ENCODE measurements at regions not wholly inside any gene's neighbourhood (a gene's known extent, or its start where the extent isn't known, plus 50 kb on each side); places are given as distances from the start of the nearest gene placed in this dataset.

DNA sequence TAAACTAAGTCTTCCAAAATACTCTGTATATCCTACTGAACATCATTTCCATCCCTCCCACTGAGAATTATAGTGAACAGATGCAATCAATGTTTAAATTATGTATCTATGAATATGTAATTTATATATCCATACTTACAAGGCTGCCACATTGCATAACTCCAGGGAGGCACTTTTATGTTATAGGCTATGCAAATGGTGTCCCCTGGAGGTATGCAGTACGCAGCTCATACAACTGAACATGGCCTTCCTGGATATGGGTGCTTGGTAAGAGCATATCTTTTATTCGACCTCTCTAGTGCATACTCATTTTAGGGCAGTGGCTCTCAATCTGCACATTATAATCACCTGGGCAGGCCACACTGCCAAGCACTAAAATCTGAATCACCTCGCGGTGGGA is 127.3 kb downstream of the BANF2 start:
- H3K9me3 Mint-ChIP-seq: no peaks in the 10 kb centered on the region
- H3K27me3 ChIP-seq (ENCODE audit: control insufficient read depth, insufficient read depth, low read length): no peaks in the 10 kb centered on the region
- H3K36me3 ChIP-seq (ENCODE audit: control insufficient read depth, insufficient read depth, low read length): no peaks in the 10 kb centered on the region
- WGBS (ENCODE audit: insufficient coverage): 92% methylated on average over 4 of the region's 4 CpGs
- no peaks in the 10 kb centered on the region for H3K4me1 ChIP-seq (ENCODE audit: control insufficient read depth, insufficient read depth, low read length)
- H3K4me1 Mint-ChIP-seq: no peaks in the 10 kb centered on the region
- no peak overlapping the region for H3K4me3 Mint-ChIP-seq
- H3K9me3 ChIP-seq (ENCODE audit: control insufficient read depth, insufficient read depth, low read length): no peaks in the 10 kb centered on the region
- no peak overlapping the region for H3K27ac Mint-ChIP-seq
- ATAC-seq (no peak), DNase-seq (no peak)
- H3K27me3 Mint-ChIP-seq (ENCODE audit: low read depth in 2 of 2): no peaks in the 10 kb centered on the region
- H3K27ac ChIP-seq (ENCODE audit: low read length): no peak overlapping the region
- TF ChIP-seq, protein P1, sequence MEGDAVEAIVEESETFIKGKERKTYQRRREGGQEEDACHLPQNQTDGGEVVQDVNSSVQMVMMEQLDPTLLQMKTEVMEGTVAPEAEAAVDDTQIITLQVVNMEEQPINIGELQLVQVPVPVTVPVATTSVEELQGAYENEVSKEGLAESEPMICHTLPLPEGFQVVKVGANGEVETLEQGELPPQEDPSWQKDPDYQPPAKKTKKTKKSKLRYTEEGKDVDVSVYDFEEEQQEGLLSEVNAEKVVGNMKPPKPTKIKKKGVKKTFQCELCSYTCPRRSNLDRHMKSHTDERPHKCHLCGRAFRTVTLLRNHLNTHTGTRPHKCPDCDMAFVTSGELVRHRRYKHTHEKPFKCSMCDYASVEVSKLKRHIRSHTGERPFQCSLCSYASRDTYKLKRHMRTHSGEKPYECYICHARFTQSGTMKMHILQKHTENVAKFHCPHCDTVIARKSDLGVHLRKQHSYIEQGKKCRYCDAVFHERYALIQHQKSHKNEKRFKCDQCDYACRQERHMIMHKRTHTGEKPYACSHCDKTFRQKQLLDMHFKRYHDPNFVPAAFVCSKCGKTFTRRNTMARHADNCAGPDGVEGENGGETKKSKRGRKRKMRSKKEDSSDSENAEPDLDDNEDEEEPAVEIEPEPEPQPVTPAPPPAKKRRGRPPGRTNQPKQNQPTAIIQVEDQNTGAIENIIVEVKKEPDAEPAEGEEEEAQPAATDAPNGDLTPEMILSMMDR (IDR thresholded peaks at IDR 0.05): no peak
- H3K4me3 ChIP-seq (ENCODE audit: low read length): no peak overlapping the region
- intact Hi-C loops (cut with micrococcal nuclease): no loop called here
- H3K36me3 Mint-ChIP-seq: no peaks in the 10 kb centered on the region

DNA sequence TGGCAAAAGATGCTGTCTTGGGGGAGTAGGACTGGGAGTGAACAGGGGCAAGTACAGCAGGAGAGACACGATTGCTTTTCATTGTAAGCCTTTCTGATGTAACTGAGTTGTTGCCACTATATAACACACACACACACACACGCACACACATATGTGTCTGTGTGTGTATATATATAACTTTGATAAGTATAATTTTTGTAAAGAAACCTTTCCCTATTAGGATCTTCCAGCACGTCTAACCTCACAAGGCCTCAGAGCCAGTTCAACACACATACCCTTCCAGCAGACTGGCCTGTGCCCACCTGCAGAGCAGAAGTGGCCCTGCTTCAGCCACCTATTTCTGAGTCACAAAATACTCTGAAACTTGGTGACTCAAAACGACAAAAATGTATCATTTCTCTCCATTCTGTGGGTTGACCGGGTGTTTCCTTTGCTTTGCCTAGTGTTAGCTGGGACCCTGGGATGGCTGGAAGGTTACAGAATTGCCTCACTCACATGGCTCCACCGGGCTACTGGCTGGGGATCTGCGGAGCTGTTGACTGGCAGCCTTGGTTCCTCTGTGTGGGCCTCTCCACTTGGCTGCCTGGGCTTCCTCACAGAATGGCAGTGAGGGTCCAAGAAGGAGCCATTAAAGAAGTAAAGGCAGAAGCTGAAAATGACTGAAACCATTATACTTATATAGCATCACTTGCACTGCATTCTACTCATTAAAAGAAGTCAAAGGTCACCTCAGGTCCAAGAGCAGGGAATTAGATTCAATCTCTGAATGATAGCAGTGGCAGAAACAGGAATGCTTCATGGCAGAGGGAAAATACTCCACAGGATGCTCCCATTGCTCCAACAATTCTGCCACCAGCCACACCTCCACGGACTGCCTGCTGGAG is 126.4 kb downstream of the BANF2 start:
- Histone ChIP-seq H3K4me1 (ENCODE audit: control insufficient read depth, insufficient read depth, low read length) (no peaks in the 10 kb centered on the region), H3K27me3 (ENCODE audit: control insufficient read depth, insufficient read depth, low read length) (no peaks in the 10 kb centered on the region), H3K4me3 (ENCODE audit: low read length) (no peak overlapping the region), H3K27ac (ENCODE audit: low read length) (no peak overlapping the region), H3K36me3 (ENCODE audit: control insufficient read depth, insufficient read depth, low read length) (no peaks in the 10 kb centered on the region), H3K9me3 (ENCODE audit: control insufficient read depth, insufficient read depth, low read length) (no peaks in the 10 kb centered on the region)
- TF ChIP-seq, protein P1 (IDR thresholded peaks at IDR 0.05): no peak
- intact Hi-C loops (cut with micrococcal nuclease): no loop called here
- no peak overlapping the region for H3K27ac Mint-ChIP-seq
- H3K4me3 Mint-ChIP-seq: no peak overlapping the region
- ATAC-seq (no peak), DNase-seq (no peak)
- no peaks in the 10 kb centered on the region for H3K9me3 Mint-ChIP-seq
- H3K27me3 Mint-ChIP-seq (ENCODE audit: low read depth in 2 of 2): no peaks in the 10 kb centered on the region
- WGBS (ENCODE audit: insufficient coverage): 72% methylated on average over 6 of the region's 8 CpGs
- no peaks in the 10 kb centered on the region for H3K4me1 Mint-ChIP-seq
- H3K36me3 Mint-ChIP-seq: no peaks in the 10 kb centered on the region

GRCh38 chr20:17825252-17825959 is 125.6 kb downstream of the BANF2 start:
- no peak overlapping the region for H3K4me3 Mint-ChIP-seq
- no peaks in the 10 kb centered on the region for H3K27me3 Mint-ChIP-seq (ENCODE audit: low read depth in 2 of 2)
- H3K4me3 ChIP-seq (ENCODE audit: low read length): no peak overlapping the region
- H3K27ac ChIP-seq (ENCODE audit: low read length): no peak overlapping the region
- no peaks in the 10 kb centered on the region for H3K9me3 Mint-ChIP-seq
- no peaks in the 10 kb centered on the region for H3K36me3 Mint-ChIP-seq
- DNase-seq (no peak), ATAC-seq (no peak)
- no peaks in the 10 kb centered on the region for H3K36me3 ChIP-seq (ENCODE audit: control insufficient read depth, insufficient read depth, low read length)
- H3K27me3 ChIP-seq (ENCODE audit: control insufficient read depth, insufficient read depth, low read length): no peaks in the 10 kb centered on the region
- H3K9me3 ChIP-seq (ENCODE audit: control insufficient read depth, insufficient read depth, low read length): no peaks in the 10 kb centered on the region
- 71% methylated on average over 15 of the region's 15 CpGs for WGBS (ENCODE audit: insufficient coverage)
- intact Hi-C loops (cut with micrococcal nuclease): no loop called here
- no peak overlapping the region for H3K27ac Mint-ChIP-seq
- H3K4me1 Mint-ChIP-seq: no peaks in the 10 kb centered on the region
- H3K4me1 ChIP-seq (ENCODE audit: control insufficient read depth, insufficient read depth, low read length): no peaks in the 10 kb centered on the region
- TF ChIP-seq, protein P1 (IDR thresholded peaks at IDR 0.05): no peak
